Fibroblast of lung (primary cell): ENCODE measurements at regions not wholly inside any gene's neighbourhood (a gene's known extent, or its start where the extent isn't known, plus 50 kb on each side); places are given as distances from the start of the nearest gene placed in this dataset.

Source experiments
- DNase-seq, 2 donors: peaks; one replicate each; pipeline versions ENCODE4 v3.0.0 to v3.0.0-alpha.2; 2010; ENCODE audit warnings: low read depth in 2 of 2
- H2AFZ ChIP-seq: 2 replicates; pipeline ENCODE4 v1.5.1; 2012; ENCODE audit warnings: low read length, control low read depth, inconsistent platforms
- H3K27ac ChIP-seq: 2 replicates; pipeline ENCODE4 v1.5.1; 2011; ENCODE audit warnings: low read length, control low read depth; ENCODE audit not compliant: insufficient read depth
- H3K27me3 ChIP-seq: 2 replicates; pipeline ENCODE4 v1.5.1; 2011; ENCODE audit warnings: mild to moderate bottlenecking, low read length; ENCODE audit not compliant: control insufficient read depth, insufficient read depth
- H3K36me3 ChIP-seq: 2 replicates; pipeline ENCODE4 v1.5.1; 2011; ENCODE audit warnings: low read length; ENCODE audit not compliant: control insufficient read depth, insufficient read depth
- H3K4me1 ChIP-seq: 2 replicates; pipeline ENCODE4 v1.5.1; 2011; ENCODE audit warnings: low read length; ENCODE audit not compliant: control insufficient read depth, insufficient read depth; ENCODE audit errors: extremely low read depth
- H3K4me2 ChIP-seq: 2 replicates; pipeline ENCODE4 v1.5.1; 2011; ENCODE audit warnings: low read length, control low read depth; ENCODE audit not compliant: insufficient read depth; ENCODE audit errors: extremely low read depth
- H3K4me3 ChIP-seq, 4 experiments: fragments of 200-600 bp in 1 of 4; sonication (generic) in 1 of 4; replicated peaks in 1 of 4; 2 replicates each; pipeline ENCODE4 v1.5.1; 2011 to 2016; ENCODE audit warnings: low read length in 4 of 4, low read depth in 3 of 4, mild to moderate bottlenecking in 3 of 4, control low read depth in 2 of 4, inconsistent platforms in 1 of 4, mixed read lengths in 1 of 4; ENCODE audit not compliant: insufficient read depth in 1 of 4; ENCODE audit errors: control extremely low read depth in 1 of 4
- H3K79me2 ChIP-seq: 2 replicates; pipeline ENCODE4 v1.5.1; 2012; ENCODE audit warnings: mild to moderate bottlenecking, low read length, inconsistent platforms; ENCODE audit not compliant: control insufficient read depth, insufficient read depth
- H3K9ac ChIP-seq: 2 replicates; pipeline ENCODE4 v1.5.1; 2011; ENCODE audit warnings: mild to moderate bottlenecking, low read length, control low read depth; ENCODE audit not compliant: insufficient read depth
- H3K9me3 ChIP-seq: 2 replicates; pipeline ENCODE4 v1.5.1; 2012; ENCODE audit warnings: low read depth, low read length; ENCODE audit not compliant: control insufficient read depth, insufficient read depth
- H4K20me1 ChIP-seq: 2 replicates; pipeline ENCODE4 v1.5.1; 2011; ENCODE audit warnings: low read length; ENCODE audit not compliant: control insufficient read depth, insufficient read depth; ENCODE audit errors: extremely low read depth
- EZH2 ChIP-seq: IDR thresholded peaks from 2 replicates; pipeline ENCODE4 v1.5.1; 2012; ENCODE audit warnings: low read length, control low read depth, mild to moderate bottlenecking; ENCODE audit errors: missing control alignments
- TF ChIP-seq, protein P1 (sequence below), 2 donors: IDR thresholded peaks in 1 of 2; conservative IDR thresholded peaks in 1 of 2; 1 replicate in 1 of 2; 2 replicates in 1 of 2; pipeline ENCODE4 v1.5.1; 2011 to 2012; ENCODE audit warnings: low read length in 2 of 2, control low read depth in 1 of 2, inconsistent platforms in 1 of 2, low read depth in 1 of 2, mild to moderate bottlenecking in 1 of 2

- Histone ChIP-seq H3K4me3 (no peak overlapping the region), H2AFZ (no peak overlapping the region), H3K9ac (no peak overlapping the region), H3K9me3 (no peaks in the 10 kb centered on the region), H3K4me1 (no peaks in the 10 kb centered on the region), H3K27me3 (no peaks in the 10 kb centered on the region), H3K4me2 (no peak overlapping the region), H4K20me1 (no peaks in the 10 kb centered on the region), H3K27ac (no peak overlapping the region), H3K36me3 (no peaks in the 10 kb centered on the region), H3K79me2 (no peaks in the 10 kb centered on the region)
- no peak for TF ChIP-seq EZH2
- TF ChIP-seq, protein P1, sequence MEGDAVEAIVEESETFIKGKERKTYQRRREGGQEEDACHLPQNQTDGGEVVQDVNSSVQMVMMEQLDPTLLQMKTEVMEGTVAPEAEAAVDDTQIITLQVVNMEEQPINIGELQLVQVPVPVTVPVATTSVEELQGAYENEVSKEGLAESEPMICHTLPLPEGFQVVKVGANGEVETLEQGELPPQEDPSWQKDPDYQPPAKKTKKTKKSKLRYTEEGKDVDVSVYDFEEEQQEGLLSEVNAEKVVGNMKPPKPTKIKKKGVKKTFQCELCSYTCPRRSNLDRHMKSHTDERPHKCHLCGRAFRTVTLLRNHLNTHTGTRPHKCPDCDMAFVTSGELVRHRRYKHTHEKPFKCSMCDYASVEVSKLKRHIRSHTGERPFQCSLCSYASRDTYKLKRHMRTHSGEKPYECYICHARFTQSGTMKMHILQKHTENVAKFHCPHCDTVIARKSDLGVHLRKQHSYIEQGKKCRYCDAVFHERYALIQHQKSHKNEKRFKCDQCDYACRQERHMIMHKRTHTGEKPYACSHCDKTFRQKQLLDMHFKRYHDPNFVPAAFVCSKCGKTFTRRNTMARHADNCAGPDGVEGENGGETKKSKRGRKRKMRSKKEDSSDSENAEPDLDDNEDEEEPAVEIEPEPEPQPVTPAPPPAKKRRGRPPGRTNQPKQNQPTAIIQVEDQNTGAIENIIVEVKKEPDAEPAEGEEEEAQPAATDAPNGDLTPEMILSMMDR (conservative IDR thresholded peaks at IDR 0.05 in 1 of 2, IDR thresholded peaks at IDR 0.05 in 1 of 2; ENCODE audit: low read depth in 1 of 2, low read length in 2 of 2): no peak
- DNase-seq: no peak
Observed at GRCh38 chr18:39062426-39062825, 1496.8 kb upstream of the CELF4 start.

GRCh38 chr18:39058386-39059000 lies 1492.9 kb upstream of the CELF4 start:
- H2AFZ ChIP-seq: no peak overlapping the region

DNA sequence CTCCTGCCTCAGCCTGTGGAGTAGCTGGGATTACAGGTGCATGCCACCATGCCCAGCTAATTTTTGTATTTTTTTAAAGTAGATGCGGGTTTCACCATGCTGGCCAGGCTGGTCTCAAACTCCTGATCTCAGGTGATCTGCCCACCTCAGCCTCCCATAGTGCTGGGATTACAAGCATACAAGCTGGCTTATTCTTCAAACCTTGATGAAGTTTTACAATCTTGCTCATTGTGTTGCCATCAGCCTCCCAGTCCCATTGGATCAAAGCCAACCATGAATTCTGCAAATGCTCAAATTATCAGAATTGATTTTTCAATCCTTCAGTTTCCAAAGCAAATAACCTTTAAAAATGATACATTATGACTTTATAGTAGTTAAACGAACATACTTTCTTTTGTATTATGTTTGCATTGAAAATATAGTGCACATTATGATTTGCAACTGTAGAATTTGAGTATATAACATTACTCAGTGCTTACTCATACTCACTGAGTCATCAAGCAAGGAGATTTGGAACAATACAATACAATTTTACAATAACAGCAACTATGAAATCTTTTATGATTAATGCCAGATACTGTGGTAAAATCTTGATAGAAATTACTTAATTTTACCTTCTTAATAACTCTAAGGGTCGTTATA lies 1491.9 kb upstream of the CELF4 start:
- Histone ChIP-seq H3K4me2 (no peak overlapping the region), H3K36me3 (no peaks in the 10 kb centered on the region), H4K20me1 (no peaks in the 10 kb centered on the region), H3K79me2 (no peaks in the 10 kb centered on the region), H3K27ac (no peak overlapping the region), H2AFZ (no peak overlapping the region), H3K27me3 (no peaks in the 10 kb centered on the region), H3K4me1 (no peaks in the 10 kb centered on the region), H3K4me3 (no peak overlapping the region), H3K9me3 (no peaks in the 10 kb centered on the region), H3K9ac (no peak overlapping the region)
- DNase-seq: peak; percentile 49 to 63
- no peak for TF ChIP-seq EZH2
- TF ChIP-seq, protein P1 (conservative IDR thresholded peaks at IDR 0.05 in 1 of 2, IDR thresholded peaks at IDR 0.05 in 1 of 2; ENCODE audit: low read depth in 1 of 2, low read length in 2 of 2): no peak

More at GRCh38 chr18:39058386-39059000, 1492.9 kb upstream of the CELF4 start:
- H3K27ac ChIP-seq: no peak overlapping the region
- H3K4me2 ChIP-seq: no peak overlapping the region
- H3K27me3 ChIP-seq: no peaks in the 10 kb centered on the region
- no peaks in the 10 kb centered on the region for H3K4me1 ChIP-seq
- DNase-seq: no peak
- TF ChIP-seq EZH2: no peak
- TF ChIP-seq, protein P1 (conservative IDR thresholded peaks at IDR 0.05 in 1 of 2, IDR thresholded peaks at IDR 0.05 in 1 of 2; ENCODE audit: low read depth in 1 of 2, low read length in 2 of 2): no peak
- H3K79me2 ChIP-seq: no peaks in the 10 kb centered on the region
- H4K20me1 ChIP-seq: no peaks in the 10 kb centered on the region
- no peak overlapping the region for H3K9ac ChIP-seq
- no peaks in the 10 kb centered on the region for H3K9me3 ChIP-seq
- H3K4me3 ChIP-seq: no peak overlapping the region
- H3K36me3 ChIP-seq: no peaks in the 10 kb centered on the region
